GM12875 (cell line): ENCODE measurements at regions not wholly inside any gene's neighbourhood (a gene's known extent, or its start where the extent isn't known, plus 50 kb on each side); places are given as distances from the start of the nearest gene placed in this dataset.

ENCODE experiments used
- H3K4me3 ChIP-seq: one replicate; pipeline ENCODE4 v1.5.1; 2011; ENCODE audit warnings: low read depth, low read length, control low read depth
- TF ChIP-seq, protein P1 (sequence below): IDR thresholded peaks from 2 replicates; pipeline ENCODE4 v1.5.1; 2011; ENCODE audit warnings: low read depth, mild to moderate bottlenecking, control low read depth, inconsistent platforms, low read length, moderate library complexity, borderline replicate concordance; ENCODE audit not compliant: insufficient read depth

GRCh38 chr12:90519285-90519684, 435.7 kb downstream of the CCER1 start:
- no peak overlapping the region for H3K4me3 ChIP-seq
- TF ChIP-seq, protein P1, sequence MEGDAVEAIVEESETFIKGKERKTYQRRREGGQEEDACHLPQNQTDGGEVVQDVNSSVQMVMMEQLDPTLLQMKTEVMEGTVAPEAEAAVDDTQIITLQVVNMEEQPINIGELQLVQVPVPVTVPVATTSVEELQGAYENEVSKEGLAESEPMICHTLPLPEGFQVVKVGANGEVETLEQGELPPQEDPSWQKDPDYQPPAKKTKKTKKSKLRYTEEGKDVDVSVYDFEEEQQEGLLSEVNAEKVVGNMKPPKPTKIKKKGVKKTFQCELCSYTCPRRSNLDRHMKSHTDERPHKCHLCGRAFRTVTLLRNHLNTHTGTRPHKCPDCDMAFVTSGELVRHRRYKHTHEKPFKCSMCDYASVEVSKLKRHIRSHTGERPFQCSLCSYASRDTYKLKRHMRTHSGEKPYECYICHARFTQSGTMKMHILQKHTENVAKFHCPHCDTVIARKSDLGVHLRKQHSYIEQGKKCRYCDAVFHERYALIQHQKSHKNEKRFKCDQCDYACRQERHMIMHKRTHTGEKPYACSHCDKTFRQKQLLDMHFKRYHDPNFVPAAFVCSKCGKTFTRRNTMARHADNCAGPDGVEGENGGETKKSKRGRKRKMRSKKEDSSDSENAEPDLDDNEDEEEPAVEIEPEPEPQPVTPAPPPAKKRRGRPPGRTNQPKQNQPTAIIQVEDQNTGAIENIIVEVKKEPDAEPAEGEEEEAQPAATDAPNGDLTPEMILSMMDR = no peak

DNA sequence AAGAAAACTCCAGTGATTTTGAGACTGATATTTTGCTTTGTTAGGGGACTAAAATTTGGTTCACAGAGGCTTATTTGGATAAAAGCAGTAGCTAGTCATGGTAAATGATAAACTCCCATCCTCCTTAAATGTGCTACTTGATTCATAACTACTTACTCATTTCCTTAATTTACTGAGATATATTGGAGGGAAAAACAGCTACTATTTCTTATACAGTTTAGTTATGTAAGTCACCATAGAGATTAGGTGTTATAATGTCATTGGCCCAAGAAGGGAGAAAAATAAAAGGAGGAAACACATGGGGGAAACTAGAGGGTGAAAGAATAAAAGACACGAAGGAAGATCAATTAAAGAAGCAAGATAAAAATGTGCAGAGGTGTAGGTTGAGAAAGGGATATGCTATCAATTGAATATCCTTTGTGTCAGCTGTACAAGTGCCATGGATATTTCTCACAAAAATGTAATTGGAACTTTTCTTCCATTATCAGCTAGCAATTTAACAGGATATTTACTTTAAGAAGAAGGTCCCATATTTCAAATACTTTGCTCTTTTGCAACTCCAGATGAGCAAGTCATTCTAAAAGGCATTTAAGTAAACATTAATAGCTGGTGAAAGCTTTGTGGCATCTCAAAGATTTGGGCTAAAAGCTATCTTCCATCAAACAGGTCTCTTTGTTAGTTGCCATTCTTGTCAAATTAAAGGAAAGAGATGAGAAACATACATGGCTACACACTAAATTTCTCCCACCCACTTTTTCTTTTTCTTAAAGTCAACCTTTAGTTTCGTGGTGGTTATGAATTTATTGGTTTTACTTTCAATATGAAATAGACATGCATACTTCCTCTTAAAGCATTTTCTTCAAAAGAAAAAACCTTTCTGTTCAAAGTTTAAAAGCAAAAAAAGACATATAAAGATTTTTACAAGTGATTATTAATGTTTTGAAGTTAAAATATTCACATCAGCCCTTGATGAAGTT, 439.5 kb downstream of the CCER1 start:
- TF ChIP-seq, protein P1 = no peak
- no peak overlapping the region for H3K4me3 ChIP-seq

DNA sequence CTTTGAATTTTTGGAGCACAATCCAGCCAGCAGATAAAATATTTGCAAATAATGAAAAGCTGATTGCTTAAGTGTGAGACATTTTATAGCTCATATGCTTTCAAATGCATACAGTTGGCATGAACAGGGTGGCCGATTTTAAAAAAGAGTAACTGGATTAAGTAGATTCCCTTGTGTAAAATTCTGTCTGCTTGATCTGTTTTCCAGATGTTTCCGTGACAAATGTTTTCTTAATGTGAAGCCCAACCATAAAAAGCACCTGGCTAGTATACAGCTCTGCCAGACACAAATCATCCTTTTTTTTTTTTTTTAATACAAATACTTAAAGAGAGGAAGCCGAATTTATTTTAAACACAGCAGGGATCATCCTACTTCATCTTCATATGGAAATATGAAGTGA, 440.7 kb downstream of the CCER1 start:
- TF ChIP-seq, protein P1 = no peak
- H3K4me3 ChIP-seq = no peak overlapping the region

GRCh38 chr12:90512518-90512917, 442.5 kb downstream of the CCER1 start:
- TF ChIP-seq, protein P1 = no peak
- H3K4me3 ChIP-seq = no peak overlapping the region

- no peak overlapping the region for H3K4me3 ChIP-seq
- TF ChIP-seq, protein P1 = no peak
These were observed 444.0 kb downstream of the CCER1 start for GRCh38 chr12:90510948-90511347.

DNA sequence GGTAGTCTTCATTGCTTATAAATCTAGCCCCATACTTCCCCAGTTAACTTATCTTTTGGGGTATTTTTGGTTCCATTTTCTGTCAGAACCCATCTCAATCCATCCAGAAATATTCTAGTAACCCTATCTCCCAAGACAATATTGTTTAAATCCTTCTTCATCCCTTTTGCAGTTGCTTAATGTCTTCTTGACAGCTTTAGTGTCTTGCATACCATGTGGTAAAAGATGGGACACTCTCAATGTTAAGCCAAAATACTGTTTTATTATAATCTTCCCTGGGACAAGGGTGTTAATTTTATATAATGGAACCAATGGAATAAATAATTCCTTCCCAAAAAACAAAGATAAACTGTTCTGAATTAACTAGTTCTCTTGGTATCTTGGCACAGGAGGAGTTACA, 450.2 kb downstream of the CCER1 start:
- no peak overlapping the region for H3K4me3 ChIP-seq
- TF ChIP-seq, protein P1 = no peak

GRCh38 chr12:90502070-90502469, 452.9 kb downstream of the CCER1 start:
- TF ChIP-seq, protein P1 = no peak

More at GRCh38 chr12:90502070-90502469, 452.9 kb downstream of the CCER1 start:
- H3K4me3 ChIP-seq = no peak overlapping the region
